ENCODE measurements at regions not wholly inside any gene's neighbourhood (a gene's known extent, or its start where the extent isn't known, plus 50 kb on each side); places are given as distances from the start of the nearest gene placed in this dataset.

- no peak for TF ChIP-seq CTCF (IDR thresholded peaks at IDR 0.05)
- no peak for TF ChIP-seq POLR2A (IDR thresholded peaks at IDR 0.05)
Observed at GRCh38 chr6:135603249-135603648, 105.7 kb upstream of the AHI1 start.

Data from right lobe of liver (tissue), 4 donors.